Ectodermal cell (in vitro differentiated cells): ENCODE measurements at regions not wholly inside any gene's neighbourhood (a gene's known extent, or its start where the extent isn't known, plus 50 kb on each side); places are given as distances from the start of the nearest gene placed in this dataset.

Experiments
- H3K27ac ChIP-seq: 2 replicates; pipeline ENCODE4 v1.7.0; 2013; ENCODE audit warnings: mild to moderate bottlenecking, low read depth, low read length; ENCODE audit not compliant: insufficient read depth, poor library complexity, severe bottlenecking
- H3K27me3 ChIP-seq: 2 replicates; pipeline ENCODE4 v1.7.0; 2013; ENCODE audit warnings: mild to moderate bottlenecking, low read length; ENCODE audit not compliant: insufficient read depth, control insufficient read depth, poor library complexity, severe bottlenecking
- H3K36me3 ChIP-seq: one replicate; pipeline ENCODE4 v1.7.0; 2013; ENCODE audit warnings: low read length; ENCODE audit not compliant: control insufficient read depth, insufficient read depth
- H3K4me1 ChIP-seq: one replicate; pipeline ENCODE4 v1.7.0; 2013; ENCODE audit warnings: low read length; ENCODE audit not compliant: control insufficient read depth, insufficient read depth
- H3K4me3 ChIP-seq: 2 replicates; pipeline ENCODE4 v1.7.0; 2013; ENCODE audit warnings: low read depth, low read length, control low read depth; ENCODE audit not compliant: insufficient read depth
- H3K9me3 ChIP-seq: 2 replicates; pipeline ENCODE4 v1.7.0; 2013; ENCODE audit warnings: mild to moderate bottlenecking, low read length, moderate library complexity; ENCODE audit not compliant: control insufficient read depth
- WGBS, 2 experiments: methylation state at CpG; one replicate each; pipeline ENCODE4 v1.1.7; 2013; ENCODE audit warnings: missing lambda C conversion rate in 2 of 2; 5-methylcytosine and 5-hydroxymethylcytosine counted together

GRCh38 chr1:105485207-105485606 lies 1571.3 kb upstream of the PRMT6 start:
- 98 to 99% methylated on average over 2 of the region's 2 CpGs for WGBS, 2 experiments
- H3K9me3 ChIP-seq, result no peaks in the 10 kb centered on the region
- H3K36me3 ChIP-seq, result no peaks in the 10 kb centered on the region
- no peaks in the 10 kb centered on the region for H3K27me3 ChIP-seq
- H3K27ac ChIP-seq, result no peak overlapping the region
- H3K4me3 ChIP-seq, result no peak overlapping the region
- H3K4me1 ChIP-seq, result no peaks in the 10 kb centered on the region

GRCh38 chr1:105492921-105493320 lies 1563.6 kb upstream of the PRMT6 start:
- WGBS, 2 experiments, result 82 to 93% methylated on average over 4 of the region's 4 CpGs
- Histone ChIP-seq H3K36me3 (no peaks in the 10 kb centered on the region), H3K27me3 (no peaks in the 10 kb centered on the region)

GRCh38 chr1:105516068-105516467 lies 1540.4 kb upstream of the PRMT6 start:
- Histone ChIP-seq H3K4me1 (no peaks in the 10 kb centered on the region), H3K9me3 (no peaks in the 10 kb centered on the region), H3K36me3 (no peaks in the 10 kb centered on the region), H3K27ac (no peak overlapping the region), H3K4me3 (no peak overlapping the region), H3K27me3 (no peaks in the 10 kb centered on the region)
- WGBS, 2 experiments, result no CpG with 5 or more reads among the region's 1 CpG

More at GRCh38 chr1:105492921-105493320, 1563.6 kb upstream of the PRMT6 start:
- H3K27ac ChIP-seq, result no peak overlapping the region
- no peaks in the 10 kb centered on the region for H3K4me1 ChIP-seq
- no peaks in the 10 kb centered on the region for H3K9me3 ChIP-seq
- H3K4me3 ChIP-seq, result no peak overlapping the region

- WGBS, 2 experiments, result 91% methylated on average over 3 of the region's 3 CpGs
- no peaks in the 10 kb centered on the region for H3K27me3 ChIP-seq
- no peak overlapping the region for H3K4me3 ChIP-seq
- no peak overlapping the region for H3K27ac ChIP-seq
- H3K4me1 ChIP-seq, result no peaks in the 10 kb centered on the region
- no peaks in the 10 kb centered on the region for H3K9me3 ChIP-seq
- no peaks in the 10 kb centered on the region for H3K36me3 ChIP-seq
Measured at GRCh38 chr1:105533996-105534395, 1522.5 kb upstream of the PRMT6 start.

GRCh38 chr1:105544475-105544874 lies 1512.0 kb upstream of the PRMT6 start:
- Histone ChIP-seq H3K27me3 (no peaks in the 10 kb centered on the region), H3K27ac (no peak overlapping the region), H3K4me1 (no peaks in the 10 kb centered on the region), H3K4me3 (no peak overlapping the region), H3K9me3 (no peaks in the 10 kb centered on the region), H3K36me3 (no peaks in the 10 kb centered on the region)
- WGBS, 2 experiments, result 50 to 56% methylated on average over 1 of the region's 1 CpG

GRCh38 chr1:105556266-105556665 lies 1500.2 kb upstream of the PRMT6 start:
- H3K4me1 ChIP-seq, result no peaks in the 10 kb centered on the region
- no peaks in the 10 kb centered on the region for H3K36me3 ChIP-seq
- no peak overlapping the region for H3K27ac ChIP-seq
- no peaks in the 10 kb centered on the region for H3K27me3 ChIP-seq
- H3K9me3 ChIP-seq, result no peaks in the 10 kb centered on the region
- WGBS, 2 experiments, result 77 to 89% methylated on average over 2 of the region's 2 CpGs
- H3K4me3 ChIP-seq, result no peak overlapping the region

GRCh38 chr1:105558023-105558422 lies 1498.5 kb upstream of the PRMT6 start:
- no peak overlapping the region for H3K4me3 ChIP-seq
- no peaks in the 10 kb centered on the region for H3K27me3 ChIP-seq
- no peaks in the 10 kb centered on the region for H3K4me1 ChIP-seq
- H3K9me3 ChIP-seq, result no peaks in the 10 kb centered on the region
- no peak overlapping the region for H3K27ac ChIP-seq
- H3K36me3 ChIP-seq, result no peaks in the 10 kb centered on the region

- no peaks in the 10 kb centered on the region for H3K9me3 ChIP-seq
- 0% methylated on average over 1 of the region's 2 CpGs for WGBS, 2 experiments
- H3K27ac ChIP-seq, result no peak overlapping the region
- no peaks in the 10 kb centered on the region for H3K36me3 ChIP-seq
- no peak overlapping the region for H3K4me3 ChIP-seq
- no peaks in the 10 kb centered on the region for H3K4me1 ChIP-seq
- no peaks in the 10 kb centered on the region for H3K27me3 ChIP-seq
Measured at GRCh38 chr1:105565006-105565405, 1491.5 kb upstream of the PRMT6 start.

- no peak overlapping the region for H3K27ac ChIP-seq
- H3K4me1 ChIP-seq, result no peaks in the 10 kb centered on the region
- H3K4me3 ChIP-seq, result no peak overlapping the region
- whole genome bisulfite sequencing, 2 experiments, result 50 to 61% methylated on average over 1 of the region's 2 CpGs
- no peaks in the 10 kb centered on the region for H3K36me3 ChIP-seq
- no peaks in the 10 kb centered on the region for H3K27me3 ChIP-seq
- no peaks in the 10 kb centered on the region for H3K9me3 ChIP-seq
Measured at GRCh38 chr1:105585791-105586190, 1470.7 kb upstream of the PRMT6 start.

GRCh38 chr1:105591681-105592080 lies 1464.8 kb upstream of the PRMT6 start:
- Histone ChIP-seq H3K27me3 (no peaks in the 10 kb centered on the region), H3K4me3 (no peak overlapping the region), H3K4me1 (no peaks in the 10 kb centered on the region), H3K27ac (no peak overlapping the region), H3K9me3 (no peaks in the 10 kb centered on the region), H3K36me3 (no peaks in the 10 kb centered on the region)
- WGBS, 2 experiments, result 83 to 92% methylated on average over 1 of the region's 1 CpG

- Histone ChIP-seq H3K4me3 (no peak overlapping the region), H3K4me1 (no peaks in the 10 kb centered on the region), H3K36me3 (no peaks in the 10 kb centered on the region), H3K9me3 (no peaks in the 10 kb centered on the region), H3K27me3 (no peaks in the 10 kb centered on the region), H3K27ac (no peak overlapping the region)
- 44 to 70% methylated on average over 1 of the region's 2 CpGs for WGBS, 2 experiments
Measured at GRCh38 chr1:105608713-105609112, 1447.8 kb upstream of the PRMT6 start.
